Mesenchymal stem cell (in vitro differentiated cells and primary cell): ENCODE measurements at regions not wholly inside any gene's neighbourhood (a gene's known extent, or its start where the extent isn't known, plus 50 kb on each side); places are given as distances from the start of the nearest gene placed in this dataset.

Experiments
- DNase-seq: peaks from one replicate; pipeline ENCODE4 v3.0.0-alpha.2; 2013
- H2AFZ ChIP-seq: one replicate; pipeline ENCODE4 v1.6.1; 2013; ENCODE audit warnings: low read depth, mild to moderate bottlenecking, control low read depth, inconsistent platforms, low read length, moderate library complexity
- H2AK5ac ChIP-seq: 2 replicates; pipeline ENCODE4 v1.6.1; 2013; ENCODE audit warnings: low read length, moderate library complexity, mild to moderate bottlenecking, inconsistent platforms; ENCODE audit not compliant: severe bottlenecking
- H2BK120ac ChIP-seq: one replicate; pipeline ENCODE4 v1.6.1; 2013; ENCODE audit warnings: low read depth, mild to moderate bottlenecking, inconsistent platforms, low read length, moderate library complexity
- H2BK12ac ChIP-seq, 2 experiments: one replicate each; pipeline ENCODE4 v1.6.1; 2013; ENCODE audit warnings: inconsistent platforms in 2 of 2, low read length in 2 of 2, mild to moderate bottlenecking in 2 of 2, moderate library complexity in 2 of 2, control low read depth in 1 of 2
- H2BK15ac ChIP-seq: one replicate; pipeline ENCODE4 v1.6.1; 2013; ENCODE audit warnings: mild to moderate bottlenecking, low read depth, inconsistent platforms; ENCODE audit not compliant: poor library complexity, severe bottlenecking
- H2BK5ac ChIP-seq: 2 replicates; pipeline ENCODE4 v1.6.1; 2013; ENCODE audit warnings: low read depth, mild to moderate bottlenecking, low read length, control low read depth, inconsistent platforms; ENCODE audit not compliant: poor library complexity, severe bottlenecking
- H3K14ac ChIP-seq, 2 experiments: one replicate each; pipeline ENCODE4 v1.6.1; 2013; ENCODE audit warnings: inconsistent platforms in 2 of 2, low read length in 2 of 2, control low read depth in 1 of 2, mild to moderate bottlenecking in 1 of 2, moderate library complexity in 1 of 2
- H3K18ac ChIP-seq, 2 experiments: one replicate each; pipeline ENCODE4 v1.6.1; 2013; ENCODE audit warnings: inconsistent platforms in 2 of 2, low read length in 2 of 2, control low read depth in 1 of 2, low read depth in 1 of 2, mild to moderate bottlenecking in 1 of 2
- H3K23ac ChIP-seq, 2 experiments: one replicate each; pipeline ENCODE4 v1.6.1; 2013; ENCODE audit warnings: inconsistent platforms in 2 of 2, low read length in 2 of 2, mild to moderate bottlenecking in 2 of 2, moderate library complexity in 2 of 2, control low read depth in 1 of 2
- H3K27ac ChIP-seq: 2 replicates; pipeline ENCODE4 v1.5.1; 2013; ENCODE audit warnings: mild to moderate bottlenecking, moderate library complexity, low read length, control low read depth, inconsistent platforms; ENCODE audit not compliant: poor library complexity, severe bottlenecking
- H3K27me3 ChIP-seq, 2 experiments: 2 replicates each; pipeline versions ENCODE4 v1.6.1 to v1.7.0; 2013; ENCODE audit warnings: low read length in 2 of 2, mild to moderate bottlenecking in 2 of 2, moderate library complexity in 2 of 2, control low read depth in 1 of 2, inconsistent platforms in 1 of 2; ENCODE audit not compliant: control insufficient read depth in 1 of 2, insufficient read depth in 1 of 2
- H3K36me3 ChIP-seq, 2 experiments: 2 replicates each; pipeline versions ENCODE4 v1.6.1 to v1.7.0; 2013; ENCODE audit warnings: low read length in 2 of 2, control low read depth in 1 of 2, inconsistent platforms in 1 of 2, low read depth in 1 of 2, mild to moderate bottlenecking in 1 of 2; ENCODE audit not compliant: insufficient read depth in 2 of 2, control insufficient read depth in 1 of 2
- H3K4ac ChIP-seq, 2 experiments: one replicate each; pipeline ENCODE4 v1.6.1; 2013; ENCODE audit warnings: inconsistent platforms in 2 of 2, low read length in 2 of 2, mild to moderate bottlenecking in 2 of 2, moderate library complexity in 2 of 2, control low read depth in 1 of 2, low read depth in 1 of 2
- H3K4me1 ChIP-seq: 2 replicates; pipeline ENCODE4 v1.6.1; 2013; ENCODE audit warnings: low read depth, low read length, control low read depth; ENCODE audit not compliant: control insufficient read depth, insufficient read depth
- H3K4me2 ChIP-seq: 2 replicates; pipeline ENCODE4 v1.6.1; 2013; ENCODE audit warnings: low read length, mild to moderate bottlenecking, inconsistent platforms; ENCODE audit not compliant: poor library complexity, severe bottlenecking
- H3K4me3 ChIP-seq, 2 experiments: 2 replicates each; pipeline versions ENCODE4 v1.5.1 to v1.7.0; 2013; ENCODE audit warnings: low read length in 2 of 2, mild to moderate bottlenecking in 2 of 2, control low read depth in 1 of 2, low read depth in 1 of 2; ENCODE audit not compliant: insufficient read depth in 1 of 2
- H3K79me1 ChIP-seq: replicated peaks from 2 replicates; pipeline ENCODE4 v1.6.1; 2013; ENCODE audit warnings: mild to moderate bottlenecking, control low read depth, low read length, inconsistent platforms; ENCODE audit not compliant: poor library complexity, severe bottlenecking
- H3K9ac ChIP-seq: 2 replicates; pipeline ENCODE4 v1.7.0; 2013; ENCODE audit warnings: mild to moderate bottlenecking, low read length, moderate library complexity
- H3K9me3 ChIP-seq: 2 replicates; pipeline ENCODE4 v1.7.0; 2013; ENCODE audit warnings: mild to moderate bottlenecking, low read length; ENCODE audit not compliant: control insufficient read depth
- H4K8ac ChIP-seq: one replicate; pipeline ENCODE4 v1.6.1; 2013; ENCODE audit warnings: inconsistent platforms, mild to moderate bottlenecking, low read length, moderate library complexity
- H4K91ac ChIP-seq: one replicate; pipeline ENCODE4 v1.6.1; 2013; ENCODE audit warnings: mild to moderate bottlenecking, low read length, inconsistent platforms
- WGBS: methylation state at CpG from one replicate; pipeline ENCODE4 v1.1.7; 2013; ENCODE audit warnings: mixed read lengths; 5-methylcytosine and 5-hydroxymethylcytosine counted together

DNA sequence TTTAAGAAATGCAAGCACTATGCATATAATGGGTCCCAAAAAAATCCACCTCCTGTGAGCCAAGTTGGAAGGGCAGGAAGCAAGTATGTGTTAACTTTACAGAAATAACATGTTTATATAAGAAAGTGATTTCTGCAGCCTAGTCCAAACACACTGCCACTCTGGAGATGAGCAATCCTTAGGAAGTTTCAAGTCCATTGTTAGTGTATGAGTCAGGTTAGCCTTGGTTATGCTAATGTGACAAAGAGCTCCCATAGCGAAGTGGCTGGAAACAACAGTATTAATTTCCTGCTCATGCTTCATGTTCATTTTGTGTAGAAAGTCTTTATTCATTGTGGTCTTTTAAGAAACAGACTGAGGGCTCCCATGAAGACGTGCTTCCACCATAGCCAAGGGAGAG lies 121.4 kb downstream of the TBXT start:
- H3K4me2 ChIP-seq, result no peak overlapping the region
- peak overlapping the region in 1 of 2 experiments; percentile 70 for H3K4ac ChIP-seq
- H3K9ac ChIP-seq, result no peak overlapping the region
- WGBS, result 7% methylated on average over 2 of the region's 2 CpGs
- no peak overlapping the region for H2BK120ac ChIP-seq
- peaks cover 20% of the 10 kb centered on the region for H3K9me3 ChIP-seq
- no peak overlapping the region for H4K91ac ChIP-seq
- no peak overlapping the region for H3K14ac ChIP-seq
- no peak overlapping the region for H2BK5ac ChIP-seq
- peak overlapping the region in 1 of 2 experiments; percentile 26 for H2BK12ac ChIP-seq
- no peak overlapping the region for H4K8ac ChIP-seq
- no peak overlapping the region for H2AK5ac ChIP-seq
- H3K27ac ChIP-seq, result peak overlapping the region; percentile 63
- H2AFZ ChIP-seq, result no peak overlapping the region
- peaks cover 2% of the 10 kb centered on the region for H3K4me1 ChIP-seq
- DNase-seq, result peak; percentile 96
- H3K23ac ChIP-seq, result no peak overlapping the region
- H3K27me3 ChIP-seq, result no peaks in the 10 kb centered on the region
- no peaks in the 10 kb centered on the region for H3K79me1 ChIP-seq
- no peak overlapping the region for H3K4me3 ChIP-seq
- peak overlapping the region in 1 of 2 experiments; percentile 82 for H3K18ac ChIP-seq
- H2BK15ac ChIP-seq, result no peak overlapping the region
- H3K36me3 ChIP-seq, result no peaks in the 10 kb centered on the region

DNA sequence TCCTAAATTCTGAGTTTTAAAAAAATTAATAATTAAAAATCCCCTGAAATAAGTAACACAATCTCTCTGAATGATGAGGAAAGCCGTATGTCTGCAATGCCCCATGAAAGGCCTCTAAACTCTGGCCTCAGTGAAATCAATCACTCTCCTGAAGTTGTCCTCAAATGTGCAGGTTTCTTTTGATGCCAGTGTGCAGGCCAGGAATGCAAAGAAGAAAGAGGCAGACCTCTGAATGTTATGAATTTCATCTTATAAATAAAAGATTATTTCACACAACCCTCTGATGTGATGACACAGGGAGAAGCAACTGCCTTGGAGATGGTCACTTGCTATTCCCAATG lies 121.8 kb downstream of the TBXT start:
- no peak for DNase-seq
- no peak overlapping the region for H2AFZ ChIP-seq
- H3K36me3 ChIP-seq, result no peaks in the 10 kb centered on the region
- no peak overlapping the region for H3K4ac ChIP-seq
- peak overlapping the region; percentile 44 for H2BK15ac ChIP-seq
- H2BK5ac ChIP-seq, result no peak overlapping the region
- WGBS, result 20% methylated on average over 1 of the region's 1 CpG
- peaks cover 20% of the 10 kb centered on the region for H3K9me3 ChIP-seq
- H3K23ac ChIP-seq, result no peak overlapping the region
- H3K18ac ChIP-seq, result peak overlapping the region in 1 of 2 experiments; percentile 14
- H2BK120ac ChIP-seq, result no peak overlapping the region
- no peak overlapping the region for H3K4me2 ChIP-seq
- H4K8ac ChIP-seq, result no peak overlapping the region
- H4K91ac ChIP-seq, result no peak overlapping the region
- H3K9ac ChIP-seq, result no peak overlapping the region
- H3K27ac ChIP-seq, result peak overlapping the region; percentile 63
- H2BK12ac ChIP-seq, result peak overlapping the region in 1 of 2 experiments; percentile 66
- no peak overlapping the region for H2AK5ac ChIP-seq
- H3K79me1 ChIP-seq, result no peaks in the 10 kb centered on the region
- H3K4me1 ChIP-seq, result peaks cover 2% of the 10 kb centered on the region
- no peak overlapping the region for H3K4me3 ChIP-seq
- H3K27me3 ChIP-seq, result no peaks in the 10 kb centered on the region
- H3K14ac ChIP-seq, result no peak overlapping the region

DNA sequence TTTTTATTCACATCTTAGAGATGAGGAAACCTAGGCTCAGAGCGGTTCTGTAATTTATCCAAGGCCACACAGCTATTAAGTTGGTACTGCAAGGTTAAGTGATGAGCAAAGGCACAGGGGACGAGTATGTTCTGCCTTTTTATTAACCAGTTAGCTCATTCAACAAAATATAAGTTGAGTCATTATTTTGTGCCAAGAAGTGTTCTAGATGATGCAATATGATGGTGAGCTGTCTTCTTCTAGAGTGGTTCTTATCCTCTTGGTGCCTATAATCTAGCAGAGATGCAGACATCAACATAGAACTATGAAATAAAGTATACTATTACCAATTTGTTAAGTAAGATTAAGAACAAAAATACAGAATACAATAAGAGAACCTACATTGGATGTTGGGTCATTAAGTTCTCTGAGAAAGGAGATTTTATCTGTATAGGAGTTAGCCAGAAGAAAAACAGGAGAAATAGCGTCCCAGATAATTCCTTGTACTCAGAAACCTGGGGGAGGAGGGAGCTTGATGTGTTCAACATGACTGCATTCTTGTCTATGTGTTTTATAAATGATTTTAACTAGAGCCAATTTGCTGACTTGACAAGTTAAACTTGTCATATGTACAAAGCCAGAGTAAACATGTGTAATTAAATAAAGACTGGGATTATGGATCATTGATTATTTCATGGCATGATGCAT lies 122.3 kb downstream of the TBXT start:
- no peak overlapping the region for H2BK15ac ChIP-seq
- H2BK120ac ChIP-seq, result no peak overlapping the region
- H2AK5ac ChIP-seq, result no peak overlapping the region
- H3K27ac ChIP-seq, result no peak overlapping the region
- no peaks in the 10 kb centered on the region for H3K27me3 ChIP-seq
- no peaks in the 10 kb centered on the region for H3K79me1 ChIP-seq
- no peak overlapping the region for H4K91ac ChIP-seq
- no peak overlapping the region for H2AFZ ChIP-seq
- 63% methylated on average over 1 of the region's 3 CpGs for WGBS
- H2BK5ac ChIP-seq, result no peak overlapping the region
- no peaks in the 10 kb centered on the region for H3K36me3 ChIP-seq
- peaks cover 16% of the 10 kb centered on the region for H3K9me3 ChIP-seq
- H3K4me1 ChIP-seq, result peaks cover 2% of the 10 kb centered on the region
- no peak overlapping the region for H4K8ac ChIP-seq
- no peak overlapping the region for H3K4ac ChIP-seq
- peak; percentile 54 for DNase-seq
- no peak overlapping the region for H3K4me3 ChIP-seq
- no peak overlapping the region for H3K23ac ChIP-seq
- H3K18ac ChIP-seq, result no peak overlapping the region
- peak overlapping the region in 1 of 2 experiments; percentile 65 for H2BK12ac ChIP-seq
- H3K9ac ChIP-seq, result no peak overlapping the region
- no peak overlapping the region for H3K4me2 ChIP-seq
- no peak overlapping the region for H3K14ac ChIP-seq

DNA sequence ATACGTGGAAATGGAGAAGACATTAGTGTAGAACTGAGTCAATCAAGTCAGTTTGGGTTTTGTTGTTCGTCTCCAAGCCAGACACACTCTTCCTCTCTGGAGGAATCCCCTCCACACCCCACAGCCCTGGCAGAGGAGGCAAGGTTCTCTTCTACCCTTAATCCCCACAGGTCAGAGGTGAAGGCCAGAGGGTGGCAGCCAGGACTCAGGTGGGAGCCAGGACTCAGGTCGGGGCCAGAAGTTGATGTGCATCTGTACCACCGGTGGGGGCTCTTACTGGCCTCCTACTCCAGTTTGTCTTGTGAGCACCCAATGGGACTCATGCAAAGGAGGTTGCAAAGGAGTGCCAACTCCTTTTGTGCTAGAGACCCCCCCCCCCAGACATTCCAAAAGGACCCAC lies 126.4 kb downstream of the TBXT start:
- no peaks in the 10 kb centered on the region for H3K4me1 ChIP-seq
- no peak overlapping the region for H3K4me3 ChIP-seq
- no peak overlapping the region for H3K4me2 ChIP-seq
- no peak overlapping the region for H2AFZ ChIP-seq
- no peaks in the 10 kb centered on the region for H3K27me3 ChIP-seq
- WGBS, result 90% methylated on average over 4 of the region's 4 CpGs
- H2BK15ac ChIP-seq, result no peak overlapping the region
- no peak overlapping the region for H3K14ac ChIP-seq
- peak overlapping the region; percentile 15 for H4K91ac ChIP-seq
- peak overlapping the region; percentile 61 for H2BK120ac ChIP-seq
- DNase-seq, result no peak
- H2BK5ac ChIP-seq, result no peak overlapping the region
- H4K8ac ChIP-seq, result no peak overlapping the region
- H2AK5ac ChIP-seq, result no peak overlapping the region
- no peaks in the 10 kb centered on the region for H3K36me3 ChIP-seq
- H3K79me1 ChIP-seq, result no peaks in the 10 kb centered on the region
- no peak overlapping the region for H3K9ac ChIP-seq
- H3K9me3 ChIP-seq, result peaks cover 3% of the 10 kb centered on the region
- H3K4ac ChIP-seq, result peak overlapping the region in 1 of 2 experiments; percentile 64
- H3K18ac ChIP-seq, result no peak overlapping the region
- no peak overlapping the region for H2BK12ac ChIP-seq
- no peak overlapping the region for H3K27ac ChIP-seq
- no peak overlapping the region for H3K23ac ChIP-seq
